NCI-H2029 (cell line): ENCODE measurements at regions not wholly inside any gene's neighbourhood (a gene's known extent, or its start where the extent isn't known, plus 50 kb on each side); places are given as distances from the start of the nearest gene placed in this dataset.
"Not testable (repeated sequence)": the region's sequence is repeated elsewhere in the genome, so short reads cannot be mapped to it uniquely, and the experiment has no call there.

Experiments
- DNase-seq: peaks from one replicate; lab custom pipeline; 2025; lab: John Stamatoyannopoulos, UW

DNA sequence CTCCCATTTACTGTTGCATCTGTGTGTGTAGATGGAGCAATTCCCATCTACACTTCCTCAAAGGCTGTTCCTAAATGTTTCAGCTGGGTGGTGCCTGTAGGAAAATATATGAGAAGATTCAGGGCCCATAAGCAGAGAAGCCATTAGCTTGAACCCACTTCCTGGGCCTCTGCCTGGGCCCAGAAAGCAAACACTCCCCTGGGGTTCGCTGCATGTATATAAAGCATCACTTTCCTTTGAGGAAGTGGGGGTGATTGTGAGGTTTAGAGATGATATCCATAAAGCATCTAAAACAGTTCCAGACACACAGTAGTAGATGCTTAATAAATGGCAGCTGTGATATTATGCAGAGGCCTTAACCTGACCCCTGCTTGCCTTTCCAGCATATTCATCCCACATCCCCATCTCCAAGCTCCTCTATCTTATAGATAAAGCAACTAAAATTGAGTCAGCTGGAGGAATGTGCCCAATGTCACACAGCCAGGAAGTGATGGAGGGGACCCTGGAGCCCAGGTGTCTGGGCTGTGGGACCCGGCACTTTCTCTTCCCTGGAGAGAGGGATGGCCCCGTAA, 280.0 kb upstream of the CRY1 start:
- no peak for DNase-seq

- DNase-seq = no peak
Measured at GRCh38 chr12:107374161-107374840, 281.0 kb upstream of the CRY1 start.

DNA sequence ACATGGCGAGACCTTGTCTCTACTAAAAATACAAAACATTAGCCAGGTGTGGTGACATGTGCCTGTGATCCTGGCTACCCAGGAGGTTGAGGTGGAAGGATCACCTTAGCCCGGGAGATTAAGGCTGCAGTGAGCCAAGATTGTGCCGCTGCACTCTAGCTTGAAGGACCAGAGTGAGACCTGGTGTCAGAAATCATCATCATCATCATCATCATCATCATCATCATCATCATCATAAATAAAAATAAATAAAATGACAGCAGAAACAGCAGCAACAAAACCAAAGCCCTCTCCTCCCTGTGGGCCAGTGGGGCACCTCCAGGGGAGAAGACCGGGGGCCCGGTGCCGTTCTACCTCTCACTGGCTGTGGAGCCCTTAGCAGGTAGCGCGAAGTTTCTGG, 281.9 kb upstream of the CRY1 start:
- DNase-seq = no peak

DNA sequence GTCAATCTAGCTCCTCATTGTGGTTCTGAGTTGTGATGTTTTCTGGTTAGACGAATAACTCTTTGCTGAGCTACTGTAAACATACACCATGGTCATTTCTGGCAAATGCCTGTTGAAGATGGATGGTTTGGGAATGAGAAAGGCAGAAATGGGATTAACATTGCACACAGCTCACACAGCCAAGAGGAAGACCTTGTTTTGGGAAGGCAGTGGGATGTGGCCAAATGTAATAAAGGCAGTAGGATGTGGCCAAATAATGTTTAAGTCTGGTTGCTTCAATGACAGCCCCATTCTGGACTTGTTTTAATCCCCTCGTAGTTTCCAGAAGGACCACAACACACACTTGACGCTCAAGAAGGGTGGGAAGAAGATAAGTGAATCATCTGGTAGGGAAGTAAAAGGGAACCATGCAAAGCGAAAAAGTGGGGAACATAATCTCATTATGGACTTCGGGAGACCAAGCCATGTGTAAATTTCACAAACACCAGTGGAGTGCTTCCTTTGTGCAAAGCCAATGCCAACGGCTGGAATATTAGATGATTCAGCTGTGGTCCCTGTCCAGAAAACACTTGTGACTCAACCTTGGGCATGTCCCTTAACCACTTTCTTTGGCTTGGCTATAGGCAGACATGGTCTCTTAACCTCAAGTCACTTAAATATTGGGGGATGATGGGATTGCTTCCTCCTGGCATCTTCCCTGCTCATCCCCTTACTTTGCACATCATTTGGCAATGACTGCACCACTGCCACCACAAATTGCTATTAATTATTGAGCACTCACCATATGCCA, 284.4 kb upstream of the CRY1 start:
- DNase-seq = no peak

DNA sequence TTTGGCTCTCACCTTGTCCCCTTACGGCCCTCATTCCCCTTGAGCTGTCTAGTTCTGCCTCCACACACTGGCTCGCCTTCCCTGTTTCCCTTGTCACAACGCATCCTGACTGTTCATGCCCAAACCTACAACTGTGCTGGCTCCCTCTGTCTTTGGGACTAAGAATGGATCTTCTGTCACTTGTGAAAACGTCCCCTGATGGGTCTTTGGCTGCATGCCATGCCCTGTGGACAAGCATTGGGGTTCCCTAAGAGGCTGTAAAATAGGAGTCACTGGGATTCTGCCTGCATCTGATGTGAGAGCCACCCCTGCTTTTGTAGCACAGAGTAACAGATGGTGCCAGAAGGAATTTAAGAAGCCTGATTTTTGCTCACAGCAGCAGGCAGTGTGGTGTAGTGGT, 285.3 kb upstream of the CRY1 start:
- DNase-seq = no peak

DNA sequence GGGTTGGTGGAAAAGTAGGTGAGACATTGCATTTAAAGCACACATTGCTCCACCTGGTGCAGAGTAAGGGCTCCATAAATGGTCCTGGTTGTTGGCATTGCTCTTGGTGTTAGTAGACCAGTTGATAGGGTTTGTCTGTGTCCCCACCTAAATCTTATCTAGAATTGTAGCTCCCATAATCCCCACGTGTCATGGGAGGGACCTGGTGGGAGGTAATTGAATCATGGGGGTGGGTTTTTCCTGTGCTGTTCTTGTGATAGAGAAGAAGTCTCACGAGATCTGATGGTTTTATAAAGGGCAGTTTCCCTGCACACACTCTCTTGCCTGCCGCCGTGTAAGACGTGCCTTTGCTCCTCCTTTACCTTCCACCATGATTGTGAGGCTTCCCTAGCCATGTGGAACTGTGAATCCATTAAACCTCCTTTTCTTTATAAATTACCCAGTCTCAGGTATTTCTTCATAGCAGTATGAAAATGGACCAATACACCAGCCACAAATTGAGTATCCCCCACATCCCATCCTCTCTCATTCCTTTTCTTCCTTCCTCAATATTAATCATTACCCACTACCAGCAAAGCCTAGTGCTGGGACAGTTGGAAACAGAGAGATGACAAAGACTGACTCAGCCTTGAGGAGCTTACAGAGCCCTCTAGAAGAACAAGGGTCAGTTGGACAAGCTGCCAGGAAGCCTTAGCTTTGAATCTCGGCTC, 285.9 kb upstream of the CRY1 start:
- not testable (repeated sequence) for DNase-seq

DNA sequence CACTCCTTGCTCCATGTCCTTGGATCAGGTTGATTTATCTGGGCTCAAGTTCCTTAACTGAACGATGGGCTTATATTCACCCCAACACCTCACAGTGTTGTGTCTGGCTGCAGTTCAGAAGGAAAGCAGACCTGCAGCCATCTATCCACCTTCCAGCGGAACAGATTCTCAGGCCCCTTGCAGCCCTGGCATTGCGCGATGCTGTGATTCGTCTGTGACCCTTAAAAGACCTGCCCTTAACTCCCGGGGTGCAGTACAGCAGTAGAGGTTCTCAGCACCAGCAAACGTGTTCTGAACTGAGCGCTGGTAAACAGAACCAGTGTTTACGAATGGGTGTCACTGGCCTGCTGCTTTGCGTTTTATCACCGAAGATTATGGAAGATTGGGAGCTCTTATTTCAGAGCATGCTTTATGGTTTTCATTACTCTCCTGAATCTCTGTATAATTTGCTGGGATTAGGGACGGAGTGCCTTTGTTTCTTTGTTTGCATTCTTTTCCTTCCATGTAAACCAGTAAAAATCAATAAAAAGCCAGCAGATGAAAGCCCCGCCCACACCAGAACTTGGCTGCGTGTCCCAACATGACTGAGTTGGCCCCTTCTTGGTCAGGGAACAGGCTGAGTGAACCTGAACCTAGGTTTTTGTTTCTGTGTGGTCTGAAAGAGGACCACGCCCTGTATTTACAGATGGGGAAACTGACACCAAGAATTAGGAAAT, 286.7 kb upstream of the CRY1 start:
- DNase-seq = peak; percentile 56

GRCh38 chr12:107384645-107385044, 291.3 kb upstream of the CRY1 start:
- no peak for DNase-seq

GRCh38 chr12:107385509-107385908, 292.2 kb upstream of the CRY1 start:
- DNase-seq = no peak

DNA sequence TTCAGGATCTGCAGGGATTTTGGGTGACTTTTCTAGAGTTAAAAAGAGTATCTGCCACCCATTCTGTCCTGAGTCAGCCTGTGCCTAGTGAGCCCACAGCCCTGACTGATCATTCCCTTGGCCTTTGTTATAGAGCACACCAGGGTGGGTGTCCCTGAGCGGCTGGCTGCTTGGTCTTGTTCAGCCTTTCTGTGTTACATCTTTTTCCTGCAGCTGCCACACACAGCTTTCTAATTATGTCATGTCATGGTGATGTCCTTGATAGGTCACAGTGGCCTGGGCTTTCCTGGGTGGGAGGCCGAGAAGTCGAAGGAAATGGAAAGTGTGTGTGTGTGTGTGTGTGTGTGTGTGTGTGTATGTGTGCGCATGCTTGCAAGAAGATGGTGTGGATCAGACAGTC, 293.2 kb upstream of the CRY1 start:
- no peak for DNase-seq

DNA sequence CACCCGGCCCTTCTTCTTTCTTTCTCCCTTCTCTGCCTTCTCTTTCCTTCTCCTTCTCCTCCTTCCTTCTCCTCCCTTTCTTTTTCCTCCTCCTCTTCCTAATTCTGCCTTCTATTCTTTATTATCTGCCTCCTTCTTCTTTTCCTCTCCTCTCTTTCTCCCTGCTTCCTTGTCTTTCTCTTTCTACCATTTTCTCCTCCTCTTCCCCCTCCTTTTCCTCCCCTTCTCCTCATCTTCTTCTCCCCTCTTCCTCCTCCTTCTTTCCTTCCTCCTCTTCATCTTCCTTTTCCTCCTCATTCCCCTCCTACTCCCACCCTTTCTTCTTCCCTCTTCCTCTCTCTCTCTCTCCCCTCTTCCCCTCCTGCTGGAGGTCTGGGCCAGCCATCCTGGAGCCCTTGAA, 294.9 kb upstream of the CRY1 start:
- DNase-seq = no peak

DNA sequence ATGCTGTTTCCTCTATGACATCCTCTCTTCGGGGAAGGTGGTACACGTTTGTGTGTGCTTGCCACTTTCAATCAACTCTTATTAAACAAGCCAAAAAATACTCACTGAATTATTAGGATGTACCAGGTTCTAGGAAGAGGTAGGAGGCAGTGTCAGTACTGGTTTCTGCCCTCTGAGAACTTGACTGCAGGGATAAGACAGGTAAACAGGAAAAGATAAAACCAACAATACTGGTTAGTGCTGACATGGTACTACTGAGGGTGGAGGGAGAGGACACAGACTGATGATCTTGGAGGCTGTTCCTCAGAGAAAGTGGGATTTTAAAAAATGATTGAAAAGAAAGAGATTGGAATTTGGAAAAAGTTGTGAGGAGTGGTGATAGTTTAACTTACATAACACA, 295.2 kb upstream of the PWP1 start:
- DNase-seq = no peak

DNA sequence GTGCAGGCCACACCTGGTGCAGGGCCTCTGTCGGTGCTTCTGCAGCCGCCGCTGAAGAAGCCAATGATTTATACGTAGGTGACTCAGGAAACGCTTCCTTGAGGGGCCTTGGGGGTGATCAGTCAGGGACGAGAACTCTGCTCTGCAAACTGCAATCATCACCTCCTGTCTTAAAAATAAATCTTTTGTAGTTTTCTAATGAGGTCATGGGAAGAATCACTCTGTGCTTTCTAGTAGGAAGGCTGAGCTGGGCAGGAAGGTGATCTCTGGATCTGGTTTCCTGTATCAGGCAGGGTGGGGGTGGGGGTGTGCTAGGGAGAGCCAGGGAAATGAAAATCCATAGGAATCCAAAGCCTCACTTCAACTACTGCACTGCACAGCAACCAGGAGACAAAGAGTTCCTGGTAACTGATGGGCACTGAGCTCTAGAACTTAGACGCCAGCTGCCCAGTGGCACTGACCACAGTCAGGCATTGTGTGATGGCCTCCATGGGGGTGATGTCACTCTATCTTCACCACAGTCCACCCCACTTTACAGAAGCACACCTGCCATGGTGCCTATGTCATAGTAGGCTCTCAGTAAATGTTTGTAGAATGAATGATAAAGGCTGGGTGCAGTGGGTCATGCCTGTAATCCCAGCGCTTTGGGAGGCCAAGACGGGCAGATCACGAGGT, 292.4 kb upstream of the PWP1 start:
- DNase-seq = no peak

DNA sequence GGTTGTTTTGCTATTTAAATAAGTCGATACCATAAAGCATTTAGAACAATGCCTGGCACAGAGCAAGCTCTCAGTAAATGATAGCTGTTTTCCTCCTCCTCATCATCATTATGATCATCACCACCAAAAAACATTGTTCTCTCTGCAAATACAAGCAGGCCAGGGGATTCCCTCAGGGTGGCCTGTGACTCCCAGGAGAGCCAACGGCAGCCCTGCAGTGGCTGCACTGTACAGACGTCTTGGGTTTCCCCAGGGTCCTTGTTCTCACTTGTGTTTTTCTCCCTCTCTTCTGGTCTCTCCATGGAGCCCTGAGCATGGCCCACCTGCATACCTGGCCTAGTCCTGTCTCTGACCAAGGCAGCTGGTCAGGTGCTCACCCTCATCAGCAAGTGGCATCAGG, 290.9 kb upstream of the PWP1 start:
- DNase-seq = no peak

- no peak for DNase-seq
Measured at GRCh38 chr12:107395817-107396216, 289.8 kb upstream of the PWP1 start.

DNA sequence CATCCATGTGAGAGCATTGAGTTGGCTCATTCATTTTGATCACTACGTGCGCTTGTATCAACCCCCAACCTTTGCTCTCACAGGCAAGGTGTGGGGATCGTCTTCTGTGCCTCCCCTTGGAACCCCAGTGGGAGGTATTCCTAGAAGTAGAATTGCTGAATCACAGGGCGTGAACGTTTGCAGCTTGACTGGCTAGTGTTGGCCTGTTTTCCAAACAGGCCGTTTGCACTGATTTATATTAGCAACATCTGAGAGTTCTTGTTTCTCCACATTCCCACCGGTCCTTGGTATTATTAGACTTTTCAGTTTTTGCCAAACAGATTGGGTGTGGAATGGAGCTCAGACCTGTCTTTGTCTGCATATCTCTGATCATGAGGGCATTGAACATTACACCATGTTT, 288.6 kb upstream of the PWP1 start:
- DNase-seq = no peak

DNA sequence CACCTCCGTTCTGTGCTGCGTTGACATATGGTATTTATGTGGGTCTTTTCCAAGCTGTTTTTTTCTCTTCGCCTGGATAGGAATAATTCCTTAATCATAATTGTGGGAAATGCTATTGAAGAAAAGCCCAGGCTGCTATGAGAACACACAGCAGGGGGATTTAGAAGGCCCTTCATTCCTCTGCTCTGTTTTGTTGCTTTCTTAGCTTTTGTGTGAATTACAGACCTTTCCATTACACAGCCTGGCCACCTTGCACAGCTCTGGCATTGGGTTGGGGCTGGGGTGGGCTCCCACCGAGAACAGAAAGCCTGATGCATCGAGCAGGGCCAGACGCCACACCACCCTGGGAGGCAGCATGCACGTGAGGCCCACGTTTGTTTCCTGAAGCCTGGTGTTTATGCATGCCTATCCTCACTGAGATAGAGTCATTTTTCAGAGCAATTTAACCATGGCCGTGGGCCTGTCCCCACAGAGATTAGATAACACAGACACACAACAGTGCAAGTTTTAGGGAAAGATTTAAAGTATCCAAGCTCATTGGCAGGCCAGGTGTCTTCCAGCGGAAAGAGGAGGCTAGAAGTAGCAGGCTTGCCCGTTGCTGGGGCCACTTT, 287.6 kb upstream of the PWP1 start:
- DNase-seq = no peak

DNA sequence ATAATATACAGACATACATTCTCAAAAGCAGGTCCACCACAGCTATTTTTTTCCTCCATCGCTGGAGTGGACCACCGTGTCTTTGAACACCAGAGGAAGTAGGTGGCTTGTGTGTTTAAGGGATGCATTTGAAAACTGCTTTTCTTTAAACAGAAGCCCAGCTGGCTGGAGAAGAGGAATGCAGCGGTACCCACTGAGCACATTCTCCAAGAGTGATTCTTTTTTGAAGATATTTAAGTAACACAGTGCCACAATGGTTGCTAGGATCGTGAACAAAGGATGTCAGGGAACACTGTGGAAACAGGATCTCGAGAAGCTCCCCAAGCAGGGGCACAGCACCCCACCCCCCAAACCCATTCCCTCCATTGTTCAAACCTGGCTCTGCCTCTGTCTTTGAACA, 286.6 kb upstream of the PWP1 start:
- no peak for DNase-seq

DNA sequence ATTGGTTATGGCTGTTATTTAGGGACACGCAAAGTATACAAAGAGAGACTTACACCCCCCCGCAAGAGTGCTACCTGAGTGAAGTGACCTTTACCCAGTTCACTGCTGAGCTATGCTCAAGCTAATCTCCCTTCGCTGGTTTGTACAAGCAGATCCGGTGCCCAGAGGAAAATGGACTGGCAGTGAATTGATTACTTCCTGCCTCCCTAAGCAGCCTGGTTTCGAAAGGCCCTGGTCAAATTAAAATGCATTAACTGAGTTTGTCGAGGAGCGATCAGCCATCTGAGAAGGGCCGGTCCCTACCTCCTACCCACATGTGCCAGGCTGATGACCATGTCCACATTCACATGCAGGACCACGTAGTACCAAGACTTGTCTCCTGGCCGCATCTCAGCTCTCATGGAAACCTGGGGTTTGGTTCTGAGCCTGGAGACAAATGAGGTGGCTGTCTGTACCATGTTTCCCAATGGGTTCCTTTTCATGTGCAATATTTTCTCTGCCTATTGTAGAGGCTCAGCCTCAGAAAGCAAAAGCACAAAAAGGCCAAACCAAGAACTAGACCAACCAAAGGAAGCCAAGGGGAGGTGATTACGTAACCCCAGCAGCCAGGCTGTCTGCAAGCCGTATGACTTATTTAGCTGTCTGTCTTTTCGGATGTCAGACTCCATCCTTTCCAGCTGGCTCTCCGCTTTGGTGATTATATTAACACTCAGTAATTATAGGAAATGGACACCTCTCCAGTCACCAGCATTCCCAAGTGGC, 284.7 kb upstream of the PWP1 start:
- DNase-seq = no peak
